Spleen (tissue), 11 donors: ENCODE measurements at regions not wholly inside any gene's neighbourhood (a gene's known extent, or its start where the extent isn't known, plus 50 kb on each side); places are given as distances from the start of the nearest gene placed in this dataset.
"Not testable (repeated sequence)": the region's sequence is repeated elsewhere in the genome, so short reads cannot be mapped to it uniquely, and the experiment has no call there.

Experiments
- DNase-seq: peaks from one replicate; pipeline ENCODE4 v3.0.0-alpha.2; 2020
- H3K27ac ChIP-seq, 8 donors: fragments of 200-600 bp; sonication (generic) in 7 of 8; 1 replicate in 4 of 8; 2 replicates in 4 of 8; pipeline versions ENCODE4 v1.5.0 to v1.8.0; 2016 to 2021; ENCODE audit warnings: inconsistent platforms in 4 of 8, mild to moderate bottlenecking in 4 of 8, moderate library complexity in 1 of 8
- H3K27me3 ChIP-seq, 7 donors: fragments of 200-600 bp; sonication (generic) in 6 of 7; replicated peaks in 1 of 7; 1 replicate in 4 of 7; 2 replicates in 3 of 7; pipeline versions ENCODE4 v1.5.0 to v1.8.0; 2016 to 2021; ENCODE audit warnings: inconsistent platforms in 3 of 7, mild to moderate bottlenecking in 1 of 7
- H3K36me3 ChIP-seq, 6 donors: fragments of 200-600 bp; sonication (generic) in 5 of 6; 1 replicate in 4 of 6; 2 replicates in 2 of 6; pipeline versions ENCODE4 v1.5.0 to v1.8.0; 2016 to 2021; ENCODE audit warnings: inconsistent platforms in 2 of 6
- H3K4me1 ChIP-seq, 6 donors: fragments of 200-600 bp; sonication (generic) in 5 of 6; 1 replicate in 3 of 6; 2 replicates in 3 of 6; pipeline versions ENCODE4 v1.5.0 to v1.8.0; 2016 to 2021; ENCODE audit warnings: inconsistent platforms in 3 of 6
- H3K4me3 ChIP-seq, 8 donors: fragments of 200-600 bp; sonication (generic) in 7 of 8; 1 replicate in 4 of 8; 2 replicates in 4 of 8; pipeline versions ENCODE4 v1.5.0 to v1.8.0; 2016 to 2021; ENCODE audit warnings: inconsistent platforms in 4 of 8, mild to moderate bottlenecking in 4 of 8, moderate library complexity in 2 of 8
- H3K9me3 ChIP-seq, 8 donors: fragments of 200-600 bp; sonication (generic) in 7 of 8; 1 replicate in 4 of 8; 2 replicates in 4 of 8; pipeline versions ENCODE4 v1.5.0 to v1.8.0; 2016 to 2021; ENCODE audit warnings: inconsistent platforms in 4 of 8
- CTCF ChIP-seq, 11 experiments: fragments of 200-600 bp in 7 of 11; fragments of 450-650 bp in 4 of 11; sonication (generic) in 4 of 11; IDR thresholded peaks in 8 of 11; conservative IDR thresholded peaks in 3 of 11; 1 replicate in 7 of 11; 2 replicates in 4 of 11; pipeline versions ENCODE4 v1.4.0 to v1.8.0; 2016 to 2021; ENCODE audit warnings: antibody characterized with exemption in 11 of 11, inconsistent platforms in 4 of 11, mild to moderate bottlenecking in 1 of 11
- POLR2A ChIP-seq, 3 donors: fragments of 450-650 bp; IDR thresholded peaks; one replicate each; pipeline ENCODE4 v1.5.1; 2017; ENCODE audit warnings: antibody characterized with exemption in 3 of 3, mild to moderate bottlenecking in 1 of 3
- POLR2AphosphoS5 ChIP-seq, 3 donors: sonication (generic); formaldehyde crosslinking; IDR thresholded peaks; one replicate each; pipeline ENCODE4 v1.5.1; 2017; ENCODE audit warnings: antibody characterized with exemption in 3 of 3
- WGBS, 5 donors: extraction: QIAGEN DNeasy Blood & Tissue Kit in 3 of 5; methylation state at CpG; one replicate each; pipeline versions ENCODE4 v1.1.5 to v1.1.7; 2013 to 2018; 5-methylcytosine and 5-hydroxymethylcytosine counted together
- intact Hi-C: fragments of 100-400 bp; cut with DNase I; formaldehyde crosslinking; loops from one replicate; pipeline ENCODE4 v1.15.0; 2023; ENCODE audit warnings: low total_unique reads
- donor health status: healthy with polysubstance abuse.
- donor health status: DM: no; HTN: no; CAD: no; lungs with moderate emphysema.
- donor health status: DM: no; HTN: no; CAD: no.
- donor health status: Bipolar disorder and iron deficiency.
- donor health status: healthy.
- donor health status: DM: no; HTN: no; CAD: no.
- donor health status: DM: yes; HTN: yes; CAD: no.

DNA sequence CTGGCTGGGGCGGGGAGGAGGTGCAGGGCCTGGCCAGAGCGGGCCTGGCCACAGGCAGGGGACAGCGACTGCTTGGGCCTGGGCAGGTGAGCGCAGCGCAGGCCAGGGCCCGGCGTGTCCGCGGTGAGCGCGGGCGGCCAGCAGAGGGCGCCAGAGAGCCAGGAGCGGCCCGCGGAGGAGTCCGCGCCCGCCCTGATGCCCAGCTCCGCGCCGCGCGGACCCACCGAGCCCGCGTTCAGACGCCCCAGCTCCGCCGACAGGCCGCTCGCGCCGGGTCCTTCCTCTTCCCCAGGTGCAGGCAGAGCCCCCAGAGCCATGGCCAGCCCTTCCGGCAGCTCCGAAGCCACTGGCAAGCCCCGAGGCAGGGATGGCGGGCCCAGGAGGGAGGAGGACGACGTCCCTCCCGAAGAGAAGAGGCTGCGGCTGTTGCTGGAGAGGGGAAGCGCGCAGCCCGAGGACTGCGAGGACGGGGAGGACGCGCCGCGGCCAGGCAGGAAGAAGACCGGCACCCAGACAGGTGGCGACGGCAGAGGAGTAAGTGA is 171.1 kb upstream of the OSBPL11 start:
- intact Hi-C loops, result not testable (repeated sequence)

DNA sequence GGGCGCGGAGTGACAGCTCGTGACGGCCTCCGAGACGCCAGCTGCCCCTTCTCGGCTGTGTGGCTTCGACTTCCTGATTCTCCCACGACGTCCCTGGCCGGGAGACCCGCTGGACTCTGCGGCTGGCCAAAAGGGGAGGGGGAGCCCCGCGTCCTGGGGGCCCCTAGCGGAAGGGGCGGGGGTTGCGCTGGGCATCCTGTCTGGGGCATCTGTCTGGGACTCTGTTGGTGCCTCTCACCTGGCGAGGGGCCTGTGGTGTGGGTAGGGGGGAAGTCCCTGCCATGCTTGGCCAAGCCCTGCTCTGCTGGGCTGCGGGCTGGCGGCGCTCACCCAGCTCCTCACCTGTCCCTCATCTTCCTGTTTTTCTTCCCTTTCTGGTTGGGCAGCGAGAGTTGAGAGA is 171.6 kb upstream of the OSBPL11 start:
- peak overlapping the region in 2 of 8 donors; percentile 32 to 61 for H3K27ac ChIP-seq
- intact Hi-C loops, result not testable (repeated sequence)
- peak overlapping the region in 5 of 8 donors; percentile 43 to 83 (median 48) for H3K4me3 ChIP-seq

More for the DNA sequence above, 171.1 kb upstream of the OSBPL11 start:
- not testable (repeated sequence) for H3K9me3 ChIP-seq, H3K4me1 ChIP-seq, H3K36me3 ChIP-seq
- TF ChIP-seq CTCF (IDR thresholded peaks at IDR 0.05 in 8 of 11, conservative IDR thresholded peaks at IDR 0.05 in 3 of 11), result peak in 10 of 11 experiments; percentile 27 to 93 (median 72)
- WGBS, 5 donors, result 0 to 1% (median 1%) methylated on average over 5 to 52 of the region's 54 CpGs
- H3K4me3 ChIP-seq, result peak overlapping the region; percentile 21 to 83 (median 45)
- peak; percentile 92 for DNase-seq
- H3K27ac ChIP-seq, result peak overlapping the region in 2 of 8 donors; percentile 32 to 61
- H3K27me3 ChIP-seq, result peaks cover 0 to 30% (median 0%) of the 10 kb centered on the region in 7 donors

GRCh38 chr3:125767641-125768040 is 172.3 kb upstream of the OSBPL11 start:
- Histone ChIP-seq H3K27me3 (peaks cover 0 to 30% (median 0%) of the 10 kb centered on the region in 7 donors), H3K9me3 (no peaks in the 10 kb centered on the region), H3K4me1 (peaks cover 0 to 9% (median 0%) of the 10 kb centered on the region in 6 donors), H3K4me3 (no peak overlapping the region), H3K27ac (no peak overlapping the region), H3K36me3 (no peaks in the 10 kb centered on the region)
- DNase-seq, result no peak
- intact Hi-C loops, result no loop called here
- TF ChIP-seq POLR2A (IDR thresholded peaks at IDR 0.05), result no peak
- no peak for TF ChIP-seq POLR2AphosphoS5 (IDR thresholded peaks at IDR 0.05)
- TF ChIP-seq CTCF (IDR thresholded peaks at IDR 0.05 in 8 of 11, conservative IDR thresholded peaks at IDR 0.05 in 3 of 11), result no peak
- WGBS, 5 donors, result 84 to 90% (median 88%) methylated on average over 4 to 14 of the region's 14 CpGs

More for the DNA sequence above, 171.6 kb upstream of the OSBPL11 start:
- H3K4me1 ChIP-seq, H3K9me3 ChIP-seq, H3K36me3 ChIP-seq: not testable (repeated sequence)
- DNase-seq, result peak; percentile 77
- peaks cover 0 to 30% (median 0%) of the 10 kb centered on the region in 7 donors for H3K27me3 ChIP-seq
- WGBS, 5 donors, result 2 to 12% (median 5%) methylated on average over 11 to 23 of the region's 23 CpGs

GRCh38 chr3:125768821-125769220 is 173.5 kb upstream of the OSBPL11 start:
- H3K4me3 ChIP-seq, H3K27ac ChIP-seq, H3K36me3 ChIP-seq, H3K4me1 ChIP-seq, DNase-seq, intact Hi-C loops, H3K9me3 ChIP-seq: not testable (repeated sequence)
- peaks cover 0 to 26% (median 0%) of the 10 kb centered on the region in 7 donors for H3K27me3 ChIP-seq
- WGBS, 5 donors, result 46 to 81% (median 55%) methylated on average over 7 of the region's 7 CpGs

GRCh38 chr3:125771506-125771905 is 176.2 kb upstream of the OSBPL11 start:
- peaks cover 0 to 11% (median 0%) of the 10 kb centered on the region in 7 donors for H3K27me3 ChIP-seq
- H3K4me1 ChIP-seq, DNase-seq, H3K36me3 ChIP-seq, H3K9me3 ChIP-seq, intact Hi-C loops, H3K27ac ChIP-seq, H3K4me3 ChIP-seq: not testable (repeated sequence)
- WGBS, 5 donors, result 69 to 91% (median 79%) methylated on average over 11 to 13 of the region's 13 CpGs

- intact Hi-C loops, H3K4me3 ChIP-seq, H3K27me3 ChIP-seq, H3K4me1 ChIP-seq, H3K36me3 ChIP-seq, DNase-seq, H3K9me3 ChIP-seq, H3K27ac ChIP-seq: not testable (repeated sequence)
- WGBS, 5 donors, result 71 to 93% (median 82%) methylated on average over 5 to 7 of the region's 7 CpGs; no CpG with 5 or more reads in 1 of the 5 donors
Measured at GRCh38 chr3:125774433-125775034, 179.2 kb upstream of the OSBPL11 start.

- H3K36me3 ChIP-seq, intact Hi-C loops, DNase-seq, H3K4me1 ChIP-seq, H3K4me3 ChIP-seq, H3K27ac ChIP-seq, H3K9me3 ChIP-seq, H3K27me3 ChIP-seq: not testable (repeated sequence)
- 0 to 69% (median 60%) methylated on average over 1 to 3 of the region's 3 CpGs for WGBS, 5 donors
Measured at GRCh38 chr3:125775106-125775505, 179.8 kb upstream of the OSBPL11 start.

DNA sequence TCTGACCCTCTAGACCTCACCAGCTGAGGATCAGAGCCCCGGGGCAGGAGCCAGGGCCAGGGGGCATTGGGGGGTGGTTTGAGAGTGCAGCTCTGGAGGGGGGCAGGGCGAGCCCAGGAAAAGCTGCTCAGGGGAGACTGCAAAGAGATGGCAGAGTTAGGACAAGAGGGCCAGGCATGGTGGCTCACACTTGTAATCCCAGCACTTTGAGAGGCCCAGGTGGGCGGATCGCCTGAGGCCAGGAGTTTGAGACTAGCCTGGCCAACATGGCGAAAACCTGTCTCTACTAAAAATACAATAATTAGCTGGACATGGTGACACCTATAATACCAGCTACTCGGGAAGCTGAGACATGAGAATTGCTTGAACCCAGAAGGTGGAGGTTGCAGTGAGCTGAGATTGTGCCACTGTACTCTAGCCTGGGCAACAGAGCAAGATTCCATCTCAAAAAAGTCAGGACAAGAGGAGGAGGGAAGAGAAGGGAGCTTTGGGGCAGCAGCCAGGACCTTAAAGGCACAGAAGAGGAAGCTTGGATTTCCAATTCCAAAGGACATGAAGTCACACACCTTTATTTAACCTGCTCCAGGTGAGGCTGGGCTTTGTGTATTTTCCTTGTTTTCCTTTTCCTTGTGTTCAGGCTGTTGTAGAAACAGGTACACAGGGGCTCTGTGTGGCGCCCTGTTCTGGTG is 180.5 kb upstream of the OSBPL11 start:
- H3K27ac ChIP-seq, H3K36me3 ChIP-seq, intact Hi-C loops, H3K4me1 ChIP-seq, DNase-seq, H3K4me3 ChIP-seq, H3K27me3 ChIP-seq, H3K9me3 ChIP-seq: not testable (repeated sequence)
- 65 to 82% (median 75%) methylated on average over 6 to 7 of the region's 7 CpGs for WGBS, 5 donors

GRCh38 chr3:125779276-125779675 is 184.0 kb upstream of the OSBPL11 start:
- 64 to 88% (median 77%) methylated on average over 1 of the region's 1 CpG for WGBS, 5 donors
- H3K4me1 ChIP-seq, H3K4me3 ChIP-seq, H3K27me3 ChIP-seq, H3K36me3 ChIP-seq, H3K9me3 ChIP-seq, H3K27ac ChIP-seq, DNase-seq, intact Hi-C loops: not testable (repeated sequence)
